ENCODE measurements at regions not wholly inside any gene's neighbourhood (a gene's known extent, or its start where the extent isn't known, plus 50 kb on each side); places are given as distances from the start of the nearest gene placed in this dataset.
"Not testable (repeated sequence)": the region's sequence is repeated elsewhere in the genome, so short reads cannot be mapped to it uniquely, and the experiment has no call there.

GRCh38 chr12:76292891-76293290, 55.3 kb downstream of the BBS10 start:
- ATAC-seq; intact Hi-C loops (cut with DNase I); DNase-seq (ENCODE audit: missing footprints): not testable (repeated sequence)

GRCh38 chr12:76292305-76292704, 55.9 kb downstream of the BBS10 start:
- ATAC-seq; intact Hi-C loops (cut with DNase I); DNase-seq (ENCODE audit: missing footprints): not testable (repeated sequence)

GRCh38 chr12:76290963-76291859, 57.0 kb downstream of the BBS10 start:
- DNase-seq (ENCODE audit: missing footprints) (no peak), ATAC-seq (peak; percentile 67)
- intact Hi-C loops (cut with DNase I): no loop called here

- DNase-seq (ENCODE audit: missing footprints) (no peak), ATAC-seq (no peak)
- intact Hi-C loops (cut with DNase I): no loop called here
Observed at GRCh38 chr12:76288218-76288617, 60.0 kb downstream of the BBS10 start.

- ATAC-seq (no peak), DNase-seq (ENCODE audit: missing footprints) (no peak)
- intact Hi-C loops (cut with DNase I): no loop called here
Observed at GRCh38 chr12:76284816-76285750, 63.1 kb downstream of the BBS10 start.

- no peak for ATAC-seq
- intact Hi-C loops (cut with DNase I): no loop called here
Observed at GRCh38 chr12:76282744-76283143, 65.5 kb downstream of the BBS10 start.

GRCh38 chr12:76277480-76277879, 70.7 kb downstream of the BBS10 start:
- intact Hi-C loops (cut with DNase I): no loop called here
- no peak for ATAC-seq
- DNase-seq (ENCODE audit: missing footprints): no peak

More at GRCh38 chr12:76282744-76283143, 65.5 kb downstream of the BBS10 start:
- no peak for DNase-seq (ENCODE audit: missing footprints)

- DNase-seq (ENCODE audit: missing footprints) (no peak), ATAC-seq (peak; percentile 29)
- intact Hi-C loops (cut with DNase I): no loop called here
Observed at GRCh38 chr12:76276499-76277151, 71.6 kb downstream of the BBS10 start.

- ATAC-seq: no peak
- intact Hi-C loops (cut with DNase I): no loop called here
Observed at GRCh38 chr12:76275511-76276093, 72.6 kb downstream of the BBS10 start.

GRCh38 chr12:76274420-76275083, 73.7 kb downstream of the BBS10 start:
- no peak for DNase-seq (ENCODE audit: missing footprints)
- intact Hi-C loops (cut with DNase I): no loop called here
- no peak for ATAC-seq

More at GRCh38 chr12:76275511-76276093, 72.6 kb downstream of the BBS10 start:
- DNase-seq (ENCODE audit: missing footprints): no peak

GRCh38 chr12:76272287-76272686, 75.9 kb downstream of the BBS10 start:
- intact Hi-C loops (cut with DNase I): no loop called here
- ATAC-seq: no peak
- no peak for DNase-seq (ENCODE audit: missing footprints)

- no peak for ATAC-seq
- no peak for DNase-seq (ENCODE audit: missing footprints)
- intact Hi-C loops (cut with DNase I): no loop called here
Observed at GRCh38 chr12:76270657-76271358, 77.4 kb downstream of the BBS10 start.

GRCh38 chr12:76268267-76268666, 79.9 kb downstream of the BBS10 start:
- no peak for ATAC-seq
- intact Hi-C loops (cut with DNase I): no loop called here

GRCh38 chr12:76266797-76267196, 81.4 kb downstream of the BBS10 start:
- peak; percentile 93 for ATAC-seq
- no peak for DNase-seq (ENCODE audit: missing footprints)
- intact Hi-C loops (cut with DNase I): no loop called here

More at GRCh38 chr12:76268267-76268666, 79.9 kb downstream of the BBS10 start:
- no peak for DNase-seq (ENCODE audit: missing footprints)

GRCh38 chr12:76265424-76266180, 82.6 kb downstream of the BBS10 start:
- no peak for DNase-seq (ENCODE audit: missing footprints)
- intact Hi-C loops (cut with DNase I): no loop called here
- no peak for ATAC-seq

- intact Hi-C loops (cut with DNase I): no loop called here
- ATAC-seq (no peak), DNase-seq (ENCODE audit: missing footprints) (no peak)
Observed at GRCh38 chr12:76264611-76265012, 83.6 kb downstream of the BBS10 start.

GRCh38 chr12:76263696-76264095, 84.5 kb downstream of the BBS10 start:
- ATAC-seq (no peak), DNase-seq (ENCODE audit: missing footprints) (no peak)
- intact Hi-C loops (cut with DNase I): no loop called here
